ENCODE measurements at regions not wholly inside any gene's neighbourhood (a gene's known extent, or its start where the extent isn't known, plus 50 kb on each side); places are given as distances from the start of the nearest gene placed in this dataset.

DNA sequence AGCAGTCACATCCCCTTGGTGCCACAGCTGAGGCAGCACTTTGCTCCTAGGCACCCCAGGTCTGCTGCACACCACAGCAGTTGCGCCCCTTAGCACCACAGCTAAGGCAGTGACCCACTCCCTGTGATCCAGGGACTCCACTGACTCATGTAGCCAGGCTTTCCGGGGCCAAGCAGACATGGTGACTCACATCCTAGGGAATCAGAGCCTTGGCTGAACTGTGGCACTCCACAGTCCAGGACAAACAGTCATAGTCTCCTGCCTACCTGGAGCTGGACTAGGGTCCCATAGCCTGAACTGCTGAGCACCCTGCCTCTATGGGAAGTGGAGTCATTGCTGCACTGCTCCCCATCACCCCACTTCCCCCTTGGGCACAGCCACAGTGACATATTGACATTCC, 338.7 kb downstream of the NPR3 start:
- H3K9me3 ChIP-seq (ENCODE audit: insufficient read depth, low read depth): peaks cover under 1% of the 10 kb centered on the region; the same call in 1 of the 2 replicates
- no peaks in the 10 kb centered on the region for H3K27me3 ChIP-seq (ENCODE audit: insufficient read depth, low read depth)
- peak overlapping the region; percentile 41 for H3K4me2 ChIP-seq
- H4K20me1 ChIP-seq (ENCODE audit: insufficient read depth): no peaks in the 10 kb centered on the region
- H3K9me2 ChIP-seq (ENCODE audit: insufficient read depth): no peaks in the 10 kb centered on the region
- H3K36me3 ChIP-seq (ENCODE audit: low read depth): no peaks in the 10 kb centered on the region
- POLR2A ChIA-PET (ENCODE audit: unreplicated experiment): interaction anchor here (0.6 to 0.9 kb wide), 2 partner anchors 98 to 215 kb away, joined by 5 to 9 read pairs; no protein-coding TSS in a partner anchor
- H3K4me3 ChIP-seq: no peak overlapping the region
- CTCF ChIA-PET: interaction anchor here (1.0 kb wide), 1 partner anchor 250 kb away, joined by 3 read pairs; no protein-coding TSS in a partner anchor
- H3K79me2 ChIP-seq (ENCODE audit: low read depth): no peaks in the 10 kb centered on the region
- H3F3A ChIP-seq (ENCODE audit: insufficient read depth, low read depth): peaks cover 9% of the 10 kb centered on the region; the same call in 1 of the 2 replicates
- TF ChIP-seq, protein P1, sequence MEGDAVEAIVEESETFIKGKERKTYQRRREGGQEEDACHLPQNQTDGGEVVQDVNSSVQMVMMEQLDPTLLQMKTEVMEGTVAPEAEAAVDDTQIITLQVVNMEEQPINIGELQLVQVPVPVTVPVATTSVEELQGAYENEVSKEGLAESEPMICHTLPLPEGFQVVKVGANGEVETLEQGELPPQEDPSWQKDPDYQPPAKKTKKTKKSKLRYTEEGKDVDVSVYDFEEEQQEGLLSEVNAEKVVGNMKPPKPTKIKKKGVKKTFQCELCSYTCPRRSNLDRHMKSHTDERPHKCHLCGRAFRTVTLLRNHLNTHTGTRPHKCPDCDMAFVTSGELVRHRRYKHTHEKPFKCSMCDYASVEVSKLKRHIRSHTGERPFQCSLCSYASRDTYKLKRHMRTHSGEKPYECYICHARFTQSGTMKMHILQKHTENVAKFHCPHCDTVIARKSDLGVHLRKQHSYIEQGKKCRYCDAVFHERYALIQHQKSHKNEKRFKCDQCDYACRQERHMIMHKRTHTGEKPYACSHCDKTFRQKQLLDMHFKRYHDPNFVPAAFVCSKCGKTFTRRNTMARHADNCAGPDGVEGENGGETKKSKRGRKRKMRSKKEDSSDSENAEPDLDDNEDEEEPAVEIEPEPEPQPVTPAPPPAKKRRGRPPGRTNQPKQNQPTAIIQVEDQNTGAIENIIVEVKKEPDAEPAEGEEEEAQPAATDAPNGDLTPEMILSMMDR (conservative IDR thresholded peaks at IDR 0.05): no peak
- TF ChIP-seq EZH2 (IDR thresholded peaks at IDR 0.05; ENCODE audit: low read depth): no peak
- peak; percentile 58 to 86 for DNase-seq
- intact Hi-C loops (cut with micrococcal nuclease; ENCODE audit: unreplicated experiment): loop anchor here (1.0 to 2.0 kb wide), 5 partner anchors 25 to 340 kb away; no protein-coding TSS in a partner anchor
- peak overlapping the region; percentile 2; the same call in 1 of the 2 replicates for H2AFZ ChIP-seq
- peak overlapping the region; percentile 41 for H3K27ac ChIP-seq
- peaks cover 32% of the 10 kb centered on the region for H3K4me1 ChIP-seq (replicated peaks; ENCODE audit: insufficient read depth)
- no TSS peak for BruUV-seq (replicated peaks)

DNA sequence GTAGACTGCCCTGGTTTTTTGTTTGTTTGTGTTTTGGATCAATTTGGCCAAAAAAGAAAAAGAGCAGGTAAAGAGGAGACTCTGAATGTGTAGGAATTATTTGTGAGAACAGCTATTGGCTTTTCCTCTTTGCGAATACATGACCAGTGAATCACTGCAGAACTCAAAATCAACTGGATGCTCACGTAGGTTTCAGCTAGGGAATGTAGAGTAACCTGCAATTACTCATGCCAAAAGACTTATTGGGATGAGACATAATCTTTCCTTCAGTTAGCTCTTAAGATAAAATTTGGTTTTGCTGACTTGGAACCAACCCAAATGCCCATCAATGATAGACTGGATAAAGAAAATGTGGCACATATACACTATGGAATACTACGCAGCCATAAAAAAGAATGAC, 348.0 kb downstream of the NPR3 start:
- Histone ChIP-seq H3K4me3 (no peak overlapping the region), H3K79me2 (ENCODE audit: low read depth) (no peaks in the 10 kb centered on the region), H3F3A (ENCODE audit: insufficient read depth, low read depth) (no peaks in the 10 kb centered on the region), H4K20me1 (ENCODE audit: insufficient read depth) (no peaks in the 10 kb centered on the region), H3K27me3 (ENCODE audit: insufficient read depth, low read depth) (no peaks in the 10 kb centered on the region), H3K4me1 (replicated peaks; ENCODE audit: insufficient read depth) (no peaks in the 10 kb centered on the region), H2AFZ (peak overlapping the region; percentile 24; the same call in 1 of the 2 replicates), H3K4me2 (no peak overlapping the region), H3K9me3 (ENCODE audit: insufficient read depth, low read depth) (peaks cover 11% of the 10 kb centered on the region; the same call in 1 of the 2 replicates), H3K27ac (no peak overlapping the region), H3K36me3 (ENCODE audit: low read depth) (no peaks in the 10 kb centered on the region), H3K9me2 (ENCODE audit: insufficient read depth) (no peaks in the 10 kb centered on the region)
- ChIA-PET POLR2A (ENCODE audit: unreplicated experiment) (no interaction called here), CTCF (no interaction called here)
- intact Hi-C loops (cut with micrococcal nuclease; ENCODE audit: unreplicated experiment): no loop called here
- TF ChIP-seq EZH2 (IDR thresholded peaks at IDR 0.05; ENCODE audit: low read depth): no peak
- TF ChIP-seq, protein P1 (conservative IDR thresholded peaks at IDR 0.05): no peak
- no peak for DNase-seq
- no TSS peak for BruUV-seq (replicated peaks)

GRCh38 chr5:33065131-33065530, 354.0 kb downstream of the NPR3 start:
- no peak overlapping the region for H2AFZ ChIP-seq
- intact Hi-C loops (cut with micrococcal nuclease; ENCODE audit: unreplicated experiment): no loop called here
- ChIA-PET POLR2A (ENCODE audit: unreplicated experiment) (no interaction called here), CTCF (no interaction called here)
- H3K9me2 ChIP-seq (ENCODE audit: insufficient read depth): no peaks in the 10 kb centered on the region
- no peak overlapping the region for H3K4me2 ChIP-seq
- no peaks in the 10 kb centered on the region for H3F3A ChIP-seq (ENCODE audit: insufficient read depth, low read depth)
- no peaks in the 10 kb centered on the region for H3K27me3 ChIP-seq (ENCODE audit: insufficient read depth, low read depth)
- no peak for TF ChIP-seq EZH2 (IDR thresholded peaks at IDR 0.05; ENCODE audit: low read depth)
- BruUV-seq (replicated peaks): no TSS peak
- no peaks in the 10 kb centered on the region for H3K36me3 ChIP-seq (ENCODE audit: low read depth)
- 0 out of 2 replicates have a peak, but pooled peaks cover 4% of the 10 kb centered on the region for H3K4me1 ChIP-seq (replicated peaks; ENCODE audit: insufficient read depth)
- H3K9me3 ChIP-seq (ENCODE audit: insufficient read depth, low read depth): no peaks in the 10 kb centered on the region
- no peaks in the 10 kb centered on the region for H3K79me2 ChIP-seq (ENCODE audit: low read depth)
- H3K4me3 ChIP-seq: no peak overlapping the region
- H4K20me1 ChIP-seq (ENCODE audit: insufficient read depth): no peaks in the 10 kb centered on the region
- DNase-seq: no peak
- H3K27ac ChIP-seq: no peak overlapping the region

- H3K27me3 ChIP-seq (ENCODE audit: insufficient read depth, low read depth): no peaks in the 10 kb centered on the region
- intact Hi-C loops (cut with micrococcal nuclease; ENCODE audit: unreplicated experiment): no loop called here
- no peaks in the 10 kb centered on the region for H3K36me3 ChIP-seq (ENCODE audit: low read depth)
- H2AFZ ChIP-seq: no peak overlapping the region
- H3K27ac ChIP-seq: no peak overlapping the region
- ChIA-PET POLR2A (ENCODE audit: unreplicated experiment) (no interaction called here), CTCF (no interaction called here)
- no peak for TF ChIP-seq EZH2 (IDR thresholded peaks at IDR 0.05; ENCODE audit: low read depth)
- TF ChIP-seq, protein P1 (conservative IDR thresholded peaks at IDR 0.05): no peak
- H3K4me2 ChIP-seq: no peak overlapping the region
- BruUV-seq (replicated peaks): no TSS peak
- H3K9me2 ChIP-seq (ENCODE audit: insufficient read depth): no peaks in the 10 kb centered on the region
- H4K20me1 ChIP-seq (ENCODE audit: insufficient read depth): no peaks in the 10 kb centered on the region
- no peak overlapping the region for H3K4me3 ChIP-seq
- H3F3A ChIP-seq (ENCODE audit: insufficient read depth, low read depth): no peaks in the 10 kb centered on the region
- H3K4me1 ChIP-seq (replicated peaks; ENCODE audit: insufficient read depth): 0 out of 2 replicates have a peak, but pooled peaks cover 4% of the 10 kb centered on the region
- no peak for DNase-seq
- no peaks in the 10 kb centered on the region for H3K9me3 ChIP-seq (ENCODE audit: insufficient read depth, low read depth)
- no peaks in the 10 kb centered on the region for H3K79me2 ChIP-seq (ENCODE audit: low read depth)
These were observed 356.2 kb downstream of the NPR3 start for GRCh38 chr5:33067291-33067690.
